Activated T-cell treated with anti-CD3 and anti-CD28 coated beads for 24 hours (primary cell): ENCODE measurements at regions not wholly inside any gene's neighbourhood (a gene's known extent, or its start where the extent isn't known, plus 50 kb on each side); places are given as distances from the start of the nearest gene placed in this dataset.

ENCODE experiments used
- DNase-seq: peaks from one replicate; pipeline ENCODE4 v3.0.0-alpha.2; 2020; ENCODE audit warnings: low read depth

- DNase-seq, result no peak
Observed at GRCh38 chr1:234554218-234554697, 55.7 kb downstream of the IRF2BP2 start.

GRCh38 chr1:234553240-234554188, 56.5 kb downstream of the IRF2BP2 start:
- no peak for DNase-seq

- no peak for DNase-seq
Observed at GRCh38 chr1:234551032-234551378, 59.0 kb downstream of the IRF2BP2 start.

- no peak for DNase-seq
Observed at GRCh38 chr1:234550341-234551031, 59.5 kb downstream of the IRF2BP2 start.

- DNase-seq, result no peak
Observed at GRCh38 chr1:234549447-234550021, 60.4 kb downstream of the IRF2BP2 start.

- DNase-seq, result no peak
Observed at GRCh38 chr1:234546890-234547788, 62.8 kb downstream of the IRF2BP2 start.

- no peak for DNase-seq
Observed at GRCh38 chr1:234546387-234546704, 63.6 kb downstream of the IRF2BP2 start.

GRCh38 chr1:234545517-234546386, 64.2 kb downstream of the IRF2BP2 start:
- DNase-seq, result no peak

GRCh38 chr1:234544087-234544579, 65.2 kb upstream of the TARBP1 start:
- peak; percentile 33 for DNase-seq

GRCh38 chr1:234543442-234544086, 64.6 kb upstream of the TARBP1 start:
- no peak for DNase-seq

- DNase-seq, result no peak
Observed at GRCh38 chr1:234542211-234542850, 63.4 kb upstream of the TARBP1 start.

GRCh38 chr1:234541286-234541975, 62.5 kb upstream of the TARBP1 start:
- no peak for DNase-seq

GRCh38 chr1:234540404-234540762, 61.4 kb upstream of the TARBP1 start:
- no peak for DNase-seq

GRCh38 chr1:234539666-234540403, 60.9 kb upstream of the TARBP1 start:
- DNase-seq, result no peak

GRCh38 chr1:234538930-234539649, 60.1 kb upstream of the TARBP1 start:
- DNase-seq, result no peak

GRCh38 chr1:234538062-234538731, 59.2 kb upstream of the TARBP1 start:
- no peak for DNase-seq

- DNase-seq, result no peak
Observed at GRCh38 chr1:234537236-234537635, 58.3 kb upstream of the TARBP1 start.
